Endometrium (tissue), 2 donors: ENCODE measurements at regions not wholly inside any gene's neighbourhood (a gene's known extent, or its start where the extent isn't known, plus 50 kb on each side); places are given as distances from the start of the nearest gene placed in this dataset.

Source experiments
- FAIRE-seq: peaks from 2 replicates; lab custom pipeline; 2012; peaks lifted over from hg19 to GRCh38; lab: Jason Lieb, UNC
- donor health status: control.
- donor health status: control.

- FAIRE-seq: no peak
These were observed 324.1 kb downstream of the RBM26 start for GRCh38 chr13:79081942-79082341.

DNA sequence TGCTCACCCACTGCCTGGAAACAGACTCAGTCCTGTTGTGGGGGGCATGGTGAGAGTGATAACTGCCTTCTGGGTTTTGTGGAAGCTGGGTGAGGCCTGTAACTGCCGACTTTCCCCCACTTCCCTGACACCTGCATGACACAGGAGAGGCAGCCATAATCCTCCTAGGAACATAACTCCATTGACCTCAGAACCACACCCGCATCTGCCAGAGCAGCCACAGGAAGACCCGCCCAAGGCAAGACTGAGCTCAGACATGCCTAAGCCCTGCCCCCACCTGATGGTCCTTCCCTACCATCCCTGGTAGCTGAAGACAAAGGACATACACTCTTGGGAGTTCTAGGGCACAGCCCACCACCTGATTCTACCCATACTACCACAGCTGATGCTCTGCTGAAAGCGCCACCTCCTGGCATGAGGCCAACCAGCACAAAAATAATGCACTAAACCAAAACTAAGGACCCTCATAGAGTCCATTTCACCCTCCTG lies 326.7 kb downstream of the RBM26 start:
- no peak for FAIRE-seq

DNA sequence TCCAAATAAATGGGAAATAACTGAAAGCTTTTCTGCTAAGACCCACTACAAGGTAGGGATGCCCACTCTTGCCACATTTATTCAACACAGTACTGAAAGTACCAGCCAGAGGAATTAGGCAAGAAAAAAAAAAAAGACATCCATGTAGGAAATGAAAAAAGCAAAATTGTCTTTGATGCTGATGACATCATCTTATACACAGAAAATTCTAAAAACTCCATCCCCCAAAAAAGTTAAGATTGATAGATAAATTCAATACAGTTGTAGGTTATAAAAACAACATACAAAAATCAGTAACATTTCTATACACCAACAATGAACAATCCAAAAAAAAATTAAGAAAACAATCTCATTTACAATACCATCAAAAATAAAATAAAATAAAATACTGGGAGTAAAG lies 330.4 kb downstream of the RBM26 start:
- peak; percentile 50 for FAIRE-seq

DNA sequence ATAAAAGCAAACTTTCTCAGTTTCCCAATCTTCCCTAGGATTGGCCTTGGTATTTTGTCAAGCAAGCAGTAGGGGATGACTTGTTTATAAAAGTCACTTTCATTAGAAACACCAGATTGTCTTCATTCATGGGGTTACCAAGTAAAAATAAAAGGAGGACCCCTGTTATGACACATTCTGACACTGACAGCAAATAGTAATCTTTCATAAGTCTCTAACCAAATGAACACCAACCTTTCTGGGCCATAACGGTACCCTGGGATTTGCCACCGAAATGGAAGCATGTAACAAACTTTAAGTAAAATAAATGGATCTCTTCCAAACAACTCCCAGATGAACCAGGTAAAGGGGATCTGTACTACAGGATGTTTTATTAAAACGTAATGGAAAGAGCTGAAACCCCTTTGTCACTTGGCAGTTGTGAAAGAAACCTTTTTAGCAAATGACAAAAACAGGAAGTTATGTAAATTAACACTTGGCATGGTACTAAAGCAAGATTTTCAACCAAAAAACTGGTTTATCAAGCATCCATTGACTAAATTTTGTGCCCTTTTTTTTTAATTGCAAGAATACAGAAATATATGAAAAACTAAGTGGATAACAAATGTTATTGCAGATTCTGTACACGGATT lies 335.6 kb downstream of the RBM26 start:
- no peak for FAIRE-seq

DNA sequence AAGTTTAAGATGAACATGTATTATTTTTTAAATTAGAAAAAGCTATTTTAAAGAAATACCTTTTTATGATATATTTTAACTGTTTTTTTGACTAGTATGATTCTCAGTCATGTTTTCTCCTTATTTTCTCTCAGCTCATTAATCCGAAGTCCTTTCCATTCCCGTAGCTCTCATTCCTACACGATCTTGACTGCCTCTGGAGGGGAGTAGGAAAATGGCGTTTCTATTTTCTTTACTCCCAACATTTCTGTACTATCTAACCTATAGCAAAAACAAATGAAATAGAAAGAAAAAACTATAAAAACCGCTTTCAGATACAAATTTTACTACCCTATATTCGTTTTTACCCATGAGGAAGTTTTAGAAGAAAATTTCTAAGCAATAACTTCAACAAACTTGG lies 343.8 kb downstream of the RBM26 start:
- no peak for FAIRE-seq

DNA sequence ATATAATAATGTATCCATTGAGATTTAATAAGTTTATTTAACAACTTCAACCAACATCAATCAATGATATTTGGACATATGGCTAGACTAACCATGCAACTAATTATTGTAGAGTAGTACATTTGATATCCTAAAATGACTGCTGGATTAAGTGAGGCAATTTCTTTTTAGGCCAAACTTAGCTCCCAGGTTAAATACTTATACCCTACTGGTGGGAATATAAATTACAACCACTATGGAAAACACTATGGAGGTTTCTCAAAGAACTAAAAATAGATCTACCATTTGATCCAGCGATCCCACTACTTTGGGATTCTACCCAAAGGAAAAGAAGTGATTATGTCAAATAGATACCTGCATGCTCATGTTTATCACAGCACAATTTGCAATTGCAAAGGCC lies 345.8 kb downstream of the RBM26 start:
- no peak for FAIRE-seq

GRCh38 chr13:79056706-79057105 lies 349.3 kb downstream of the RBM26 start:
- FAIRE-seq: no peak

DNA sequence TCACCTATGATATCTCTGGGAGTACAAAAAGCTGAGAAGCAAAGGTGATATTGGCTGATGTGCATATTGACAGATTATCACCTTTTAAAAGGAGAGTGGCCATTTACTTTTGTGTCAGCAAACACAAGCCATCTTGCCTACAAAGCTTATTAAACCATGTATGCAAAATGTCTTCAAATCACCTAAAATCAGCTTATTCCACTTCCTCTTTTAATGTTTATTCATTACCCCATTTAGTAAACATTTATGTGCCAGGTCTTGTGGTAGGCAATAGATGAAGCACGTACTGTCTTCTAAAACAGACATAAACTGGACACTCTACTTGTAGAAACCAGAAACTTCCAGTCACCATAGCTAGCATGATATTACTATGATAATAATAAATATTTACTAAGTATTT lies 354.6 kb downstream of the RBM26 start:
- no peak for FAIRE-seq

- FAIRE-seq: no peak
These were observed 361.6 kb downstream of the RBM26 start for GRCh38 chr13:79044415-79044814.

DNA sequence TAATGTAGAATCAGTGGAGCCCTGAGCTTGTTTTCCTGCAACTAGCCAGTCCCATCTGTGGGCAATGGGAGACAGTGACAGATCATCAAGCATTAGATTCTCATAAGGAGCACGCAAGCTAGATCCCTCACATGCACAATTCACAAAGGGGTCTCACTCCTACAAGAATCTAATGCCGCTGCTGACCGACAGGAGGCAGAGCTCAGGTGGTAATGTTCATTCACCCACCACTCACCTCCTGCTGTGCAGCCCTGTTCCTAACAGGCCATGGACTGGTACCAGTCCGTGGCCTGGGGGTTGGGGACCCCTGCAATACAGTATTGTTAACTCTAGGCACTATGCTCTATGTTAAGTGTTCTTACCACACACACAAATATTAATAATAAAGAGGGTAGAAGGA lies 362.8 kb downstream of the RBM26 start:
- FAIRE-seq: no peak

DNA sequence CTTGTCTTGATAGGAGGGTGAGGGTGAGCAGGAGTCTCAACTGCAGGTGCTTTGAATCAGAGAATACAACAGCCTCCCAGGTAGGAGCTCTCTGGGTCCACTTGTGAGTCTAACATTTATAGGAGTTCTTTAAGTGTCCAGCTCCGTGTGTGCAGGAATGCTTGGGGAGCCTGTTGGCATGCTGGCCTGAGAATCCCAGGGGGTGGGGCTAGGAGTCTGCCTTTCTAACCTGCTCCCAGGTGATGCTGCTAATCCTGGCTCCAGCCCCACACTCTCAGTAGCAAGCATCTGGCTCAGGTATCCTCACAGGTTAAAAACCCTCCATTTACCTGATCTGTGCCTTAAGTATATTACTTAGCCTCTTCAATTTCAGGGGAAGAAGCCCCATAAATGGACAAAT lies 368.9 kb downstream of the RBM26 start:
- no peak for FAIRE-seq

GRCh38 chr13:79034341-79034740 lies 371.7 kb downstream of the RBM26 start:
- FAIRE-seq: no peak

DNA sequence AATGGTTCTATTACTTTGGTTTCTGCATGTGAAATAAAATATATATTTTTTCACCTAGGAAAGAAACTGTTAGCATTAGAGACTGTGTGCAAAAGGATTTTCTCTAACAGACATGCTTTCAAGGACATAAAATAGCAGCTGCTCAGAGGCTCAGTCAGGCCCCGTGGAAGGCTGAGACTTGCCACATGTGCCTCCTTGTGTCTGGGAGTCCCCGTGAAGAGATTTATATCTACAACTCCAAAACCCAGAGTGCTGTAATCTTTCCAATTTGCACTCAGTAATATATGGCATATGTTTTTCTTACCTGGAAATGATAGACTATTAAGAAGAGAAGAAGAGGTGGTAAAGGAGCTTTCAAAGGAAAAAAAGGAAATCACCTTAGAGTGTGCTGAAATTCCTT lies 371.6 kb upstream of the OBI1 start:
- no peak for FAIRE-seq

DNA sequence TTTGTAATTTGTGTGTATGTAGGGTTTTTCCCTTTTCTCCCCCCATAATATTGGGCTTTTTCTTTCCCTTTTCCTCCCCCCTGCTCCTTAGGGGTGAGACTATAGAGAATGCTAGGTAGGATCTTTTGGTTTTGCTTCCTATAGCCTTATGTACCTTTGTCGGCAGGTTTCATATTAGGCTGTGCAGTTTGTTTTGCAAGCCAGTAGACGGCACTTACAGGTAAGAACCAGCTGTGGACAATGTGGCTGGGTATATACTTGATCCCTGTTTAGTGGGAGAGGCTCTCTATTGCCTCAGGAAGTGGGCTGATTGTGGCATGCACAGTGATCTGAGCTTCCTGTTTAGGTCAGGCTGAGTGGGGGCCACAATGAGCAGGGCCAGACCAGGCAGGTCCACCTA lies 359.2 kb upstream of the OBI1 start:
- no peak for FAIRE-seq

GRCh38 chr13:79011179-79011578 lies 352.2 kb upstream of the OBI1 start:
- FAIRE-seq: no peak

- no peak for FAIRE-seq
These were observed 345.3 kb upstream of the OBI1 start for GRCh38 chr13:79003989-79004898.

- no peak for FAIRE-seq
These were observed 340.5 kb upstream of the OBI1 start for GRCh38 chr13:78999494-78999893.

DNA sequence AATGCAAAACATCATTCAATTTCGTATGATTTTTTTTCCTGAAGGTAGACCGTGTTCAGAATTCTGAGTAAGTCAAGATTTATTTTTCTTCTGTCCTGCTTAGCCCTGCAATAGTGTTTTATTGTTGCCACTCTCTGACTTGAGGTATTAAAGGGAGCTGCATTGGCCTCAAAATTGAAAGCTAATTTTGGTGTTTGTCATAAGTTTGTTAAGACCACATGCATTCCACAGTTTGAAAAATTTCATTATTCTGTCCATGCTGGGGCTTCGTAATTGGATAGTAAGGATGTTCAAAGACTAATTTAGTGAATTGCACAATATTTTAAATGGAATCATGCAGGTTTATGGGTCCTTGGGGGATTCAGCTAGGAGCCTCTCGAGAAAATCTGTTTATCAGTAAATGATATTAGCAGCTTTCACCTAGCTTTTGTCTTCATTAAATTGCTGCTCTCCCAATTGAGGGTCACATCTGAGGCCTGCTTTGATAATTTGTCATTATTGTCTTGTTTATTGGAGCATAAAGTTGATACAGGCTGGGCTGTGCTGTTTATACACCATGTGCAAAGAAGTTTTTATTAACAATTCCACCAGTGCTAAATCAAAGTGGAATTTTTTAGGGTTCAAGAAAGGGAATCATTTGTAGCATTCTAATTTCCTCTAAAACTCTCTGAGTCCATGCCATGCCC lies 339.8 kb upstream of the OBI1 start:
- FAIRE-seq: no peak

- FAIRE-seq: no peak
These were observed 339.1 kb upstream of the OBI1 start for GRCh38 chr13:78997902-78998629.

- no peak for FAIRE-seq
These were observed 334.8 kb upstream of the OBI1 start for GRCh38 chr13:78993792-78994191.

- no peak for FAIRE-seq
These were observed 323.0 kb upstream of the OBI1 start for GRCh38 chr13:78981913-78982312.

GRCh38 chr13:78979349-78979748 lies 320.4 kb upstream of the OBI1 start:
- no peak for FAIRE-seq
